Transverse colon (tissue), 4 donors: ENCODE measurements at regions not wholly inside any gene's neighbourhood (a gene's known extent, or its start where the extent isn't known, plus 50 kb on each side); places are given as distances from the start of the nearest gene placed in this dataset.

Experiments
- DNase-seq: peaks from one replicate; pipeline ENCODE4 v3.0.0-alpha.2; 2019
- H3K27ac ChIP-seq, 4 donors: fragments of 200-600 bp; sonication (generic); 2 replicates each; pipeline ENCODE4 v1.5.1; 2016 to 2018; ENCODE audit warnings: inconsistent platforms in 4 of 4
- H3K27me3 ChIP-seq: fragments of 200-600 bp; sonication (generic); 2 replicates; pipeline ENCODE4 v1.5.1; 2017; ENCODE audit warnings: inconsistent platforms
- H3K36me3 ChIP-seq, 4 donors: fragments of 200-600 bp; sonication (generic); 2 replicates each; pipeline ENCODE4 v1.5.1; 2017 to 2019; ENCODE audit warnings: inconsistent platforms in 4 of 4
- H3K4me1 ChIP-seq, 4 donors: fragments of 200-600 bp; sonication (generic); 2 replicates each; pipeline ENCODE4 v1.5.1; 2017 to 2020; ENCODE audit warnings: inconsistent platforms in 4 of 4
- H3K4me3 ChIP-seq, 4 donors: fragments of 200-600 bp; sonication (generic); 1 replicate in 1 of 4; 2 replicates in 3 of 4; pipeline versions ENCODE4 v1.5.1 to v1.6.1; 2017 to 2019; ENCODE audit warnings: inconsistent platforms in 4 of 4
- H3K9me3 ChIP-seq, 2 donors: fragments of 200-600 bp; sonication (generic); 2 replicates each; pipeline ENCODE4 v1.5.1; 2017 to 2019; ENCODE audit warnings: inconsistent platforms in 2 of 2
- CTCF ChIP-seq, 5 experiments: fragments of 200-600 bp in 3 of 5; fragments of 450-650 bp in 2 of 5; sonication (generic) in 3 of 5; IDR thresholded peaks; 1 replicate in 2 of 5; 2 replicates in 3 of 5; pipeline ENCODE4 v1.5.1; 2016 to 2017; ENCODE audit warnings: antibody characterized with exemption in 5 of 5, inconsistent platforms in 3 of 5, mild to moderate bottlenecking in 2 of 5, moderate library complexity in 1 of 5
- EP300 ChIP-seq: sonication (generic); formaldehyde crosslinking; IDR thresholded peaks from one replicate; pipeline ENCODE4 v1.6.1; 2017; ENCODE audit warnings: antibody characterized with exemption, low read depth
- POLR2A ChIP-seq: fragments of 450-650 bp; IDR thresholded peaks from one replicate; pipeline ENCODE4 v1.6.1; 2016; ENCODE audit warnings: antibody characterized with exemption, mild to moderate bottlenecking, moderate library complexity
- POLR2AphosphoS5 ChIP-seq, 3 donors: sonication (generic); formaldehyde crosslinking; IDR thresholded peaks; one replicate each; pipeline ENCODE4 v1.6.1; 2016; ENCODE audit warnings: antibody characterized with exemption in 3 of 3
- WGBS, 2 donors: methylation state at CpG; one replicate each; pipeline ENCODE4 v1.1.5; 2018; ENCODE audit warnings: low coverage in 1 of 2; 5-methylcytosine and 5-hydroxymethylcytosine counted together
- in situ Hi-C, 4 donors: fragments of 200-750 bp; cut with MboI; loops; one replicate each; pipeline versions ENCODE4 v1.15.0 to v1.15.1; 2017; ENCODE audit warnings: low sequenced_read_pairs in 3 of 4, low pct_ligation_motif_present in 1 of 4, low pct_unique_long_range_greater_than_20kb in 1 of 4
- intact Hi-C: fragments of 100-400 bp; cut with DNase I; formaldehyde crosslinking; loops from one replicate; pipeline ENCODE4 v1.15.1; 2023; ENCODE audit warnings: low total_unique reads

DNA sequence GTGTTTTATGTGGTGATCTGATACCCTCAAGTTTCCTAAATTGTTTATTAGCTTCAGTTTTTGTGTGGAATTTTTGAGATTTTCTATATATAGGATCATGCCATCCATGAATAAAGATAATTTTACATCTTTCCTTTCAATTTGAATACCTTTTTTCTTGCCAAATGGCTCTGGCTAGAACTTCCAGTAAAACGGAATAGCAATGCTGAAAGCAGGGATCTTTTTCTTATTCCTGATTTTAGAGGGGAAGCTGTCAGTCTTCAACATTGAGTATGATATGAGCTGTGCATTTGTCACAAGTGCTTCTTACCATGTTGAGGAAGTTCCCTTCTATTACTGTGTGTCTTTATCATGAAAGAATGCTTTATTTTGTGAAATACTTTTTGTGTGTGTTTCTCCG is 618.8 kb downstream of the FGF9 start:
- Histone ChIP-seq H3K27me3 (no peaks in the 10 kb centered on the region), H3K4me1 (no peaks in the 10 kb centered on the region), H3K4me3 (no peak overlapping the region), H3K36me3 (no peaks in the 10 kb centered on the region), H3K27ac (no peak overlapping the region), H3K9me3 (no peaks in the 10 kb centered on the region)
- in situ Hi-C loops (loop anchor here (10.0 to 25.0 kb wide), 2 partner anchors 652 to 655 kb away; no protein-coding TSS in a partner anchor), intact Hi-C loops (no loop called here)
- TF ChIP-seq CTCF (IDR thresholded peaks at IDR 0.05) (no peak), POLR2A (no peak), POLR2AphosphoS5 (IDR thresholded peaks at IDR 0.05) (no peak), EP300 (no peak)
- WGBS, 2 donors = 86 to 91% methylated on average over 2 of the region's 2 CpGs
- DNase-seq = no peak

GRCh38 chr13:22298530-22298929 is 627.7 kb downstream of the FGF9 start:
- DNase-seq = no peak
- TF ChIP-seq POLR2AphosphoS5 (IDR thresholded peaks at IDR 0.05) (no peak), CTCF (IDR thresholded peaks at IDR 0.05) (no peak), EP300 (no peak), POLR2A (no peak)
- intact Hi-C loops (no loop called here), in situ Hi-C loops (loop anchor here in 3 of 4 donors (25.0 kb wide), 1 partner anchor 661 kb away; no protein-coding TSS in a partner anchor)
- no peaks in the 10 kb centered on the region for H3K4me1 ChIP-seq
- peaks cover 3 to 7% of the 10 kb centered on the region in 2 donors for H3K9me3 ChIP-seq
- H3K27ac ChIP-seq = no peak overlapping the region
- no peak overlapping the region for H3K4me3 ChIP-seq
- WGBS, 2 donors = 47 to 78% methylated on average over 3 of the region's 3 CpGs
- H3K27me3 ChIP-seq = no peaks in the 10 kb centered on the region
- no peaks in the 10 kb centered on the region for H3K36me3 ChIP-seq

DNA sequence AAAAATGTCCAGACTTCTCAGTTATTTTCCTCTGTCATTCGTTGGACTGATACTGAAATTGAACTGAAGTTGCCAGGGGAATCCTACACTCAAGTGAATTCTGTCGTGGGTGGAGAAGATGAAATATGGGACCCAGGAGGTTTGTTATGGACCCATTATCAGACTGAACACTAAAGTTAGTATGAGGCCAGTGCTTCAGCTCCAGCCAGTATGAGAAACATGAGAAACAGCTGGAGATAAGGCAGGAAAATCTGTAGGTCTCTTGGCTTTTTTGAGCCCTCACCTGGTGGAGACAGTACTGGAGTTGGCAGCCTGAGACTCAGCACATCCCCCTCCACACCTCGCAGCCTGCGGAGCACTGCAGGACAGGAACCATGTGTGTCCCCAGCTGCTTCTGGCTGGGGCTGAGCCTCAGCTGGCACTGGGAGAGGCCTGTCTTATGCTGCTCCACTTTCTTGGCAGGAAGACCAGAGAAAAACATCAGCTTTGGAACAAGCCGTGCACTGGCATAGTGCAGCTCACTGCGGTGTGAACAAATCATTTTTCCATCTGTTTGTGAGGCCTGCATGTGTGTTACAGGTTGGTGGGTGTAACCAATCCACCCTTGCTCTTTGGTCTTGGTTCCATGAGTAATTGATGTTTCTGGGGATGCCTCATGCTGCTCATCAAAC is 641.0 kb downstream of the FGF9 start:
- TF ChIP-seq POLR2A = no peak
- no peak for TF ChIP-seq POLR2AphosphoS5 (IDR thresholded peaks at IDR 0.05)
- no peak for TF ChIP-seq EP300
- no peak for TF ChIP-seq CTCF (IDR thresholded peaks at IDR 0.05)
- Histone ChIP-seq H3K27me3 (no peaks in the 10 kb centered on the region), H3K36me3 (no peaks in the 10 kb centered on the region), H3K27ac (no peak overlapping the region), H3K9me3 (no peaks in the 10 kb centered on the region), H3K4me1 (no peaks in the 10 kb centered on the region), H3K4me3 (no peak overlapping the region)
- no peak for DNase-seq
- in situ Hi-C loops (no loop called here), intact Hi-C loops (no loop called here)
- WGBS, 2 donors = 75 to 76% methylated on average over 2 to 6 of the region's 6 CpGs

- intact Hi-C loops (no loop called here), in situ Hi-C loops (no loop called here)
- 65 to 83% methylated on average over 2 of the region's 2 CpGs for WGBS, 2 donors
- no peak for TF ChIP-seq POLR2AphosphoS5 (IDR thresholded peaks at IDR 0.05)
- H3K4me3 ChIP-seq = no peak overlapping the region
- no peaks in the 10 kb centered on the region for H3K4me1 ChIP-seq
- H3K9me3 ChIP-seq = no peaks in the 10 kb centered on the region
- no peak for DNase-seq
- no peak overlapping the region for H3K27ac ChIP-seq
- H3K27me3 ChIP-seq = no peaks in the 10 kb centered on the region
- H3K36me3 ChIP-seq = no peaks in the 10 kb centered on the region
Observed at GRCh38 chr13:22312405-22312803, 641.5 kb downstream of the FGF9 start.
